GM19467 (cell line): ENCODE measurements at regions not wholly inside any gene's neighbourhood (a gene's known extent, or its start where the extent isn't known, plus 50 kb on each side); places are given as distances from the start of the nearest gene placed in this dataset.
A peak's percentile ranks its signal among the peaks of the same experiment; 100 is the strongest.
"Not testable (repeated sequence)": the region's sequence is repeated elsewhere in the genome, so short reads cannot be mapped to it uniquely, and the experiment has no call there.

Experiments
- ATAC-seq: cut with Tn5 transposase; IDR thresholded peaks from one replicate; pipeline ENCODE4 v1.9.1; 2021; ENCODE audit warnings: mild to moderate bottlenecking, moderate library complexity; ENCODE audit not compliant: unreplicated experiment

GRCh38 chr13:107690181-107690580 is 525.2 kb downstream of the LIG4 start:
- ATAC-seq: no peak

DNA sequence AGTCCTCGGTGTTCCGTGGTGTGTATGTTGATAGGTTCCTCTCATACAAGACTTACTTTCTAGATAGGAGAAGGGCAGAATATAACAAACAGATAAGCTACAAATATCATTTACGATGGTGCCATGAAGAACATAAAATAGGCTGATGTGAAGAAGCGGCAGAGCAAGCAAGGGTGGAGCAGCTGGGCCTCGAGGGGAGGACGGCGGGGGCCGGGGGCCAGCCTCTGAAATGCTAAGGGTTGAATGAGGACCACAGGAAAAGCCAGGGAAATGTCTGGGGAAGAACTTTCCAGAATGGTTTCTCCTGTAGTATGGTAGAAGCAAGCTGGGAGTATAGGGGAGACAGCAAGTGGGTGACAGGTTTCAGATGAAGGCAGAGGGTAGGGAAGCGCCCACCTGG is 529.5 kb downstream of the LIG4 start:
- no peak for ATAC-seq

- no peak for ATAC-seq
Measured at GRCh38 chr13:107681600-107681999, 533.7 kb downstream of the LIG4 start.

GRCh38 chr13:107680115-107680514 is 535.2 kb downstream of the LIG4 start:
- no peak for ATAC-seq

- ATAC-seq: no peak
Measured at GRCh38 chr13:107678075-107678689, 537.2 kb downstream of the LIG4 start.

DNA sequence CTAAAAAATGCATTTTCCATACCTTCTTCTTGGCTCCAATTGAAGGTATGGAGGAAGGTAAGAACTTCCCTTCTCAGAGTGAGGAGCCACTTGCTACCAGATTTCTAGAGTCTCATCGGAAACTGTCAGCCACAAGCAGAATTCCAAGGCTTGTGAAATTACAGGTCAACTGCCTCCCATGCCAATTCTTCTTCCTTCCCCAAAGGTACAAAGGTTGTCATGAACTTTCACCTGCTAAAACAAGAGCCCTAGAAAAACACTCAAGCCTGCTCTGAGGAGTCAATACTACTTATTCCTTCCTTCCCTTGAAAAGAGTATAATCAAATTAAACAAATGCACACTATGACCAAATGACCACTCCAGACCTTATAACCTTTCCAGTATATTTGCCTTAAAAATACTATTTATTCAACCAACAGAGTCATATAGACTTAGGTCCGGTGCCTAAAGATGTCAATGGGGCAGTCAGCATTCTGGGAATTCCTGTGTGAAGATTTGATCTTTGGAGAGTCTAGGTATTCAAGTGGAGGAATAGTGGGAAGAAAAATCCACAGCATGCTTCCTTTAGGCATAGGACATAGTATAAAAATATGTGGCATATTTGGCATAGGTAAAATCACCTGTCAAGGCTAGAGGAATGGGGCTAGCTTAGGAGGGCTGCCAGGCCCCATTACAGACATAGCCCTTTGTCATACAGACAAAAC is 539.3 kb downstream of the LIG4 start:
- no peak for ATAC-seq

DNA sequence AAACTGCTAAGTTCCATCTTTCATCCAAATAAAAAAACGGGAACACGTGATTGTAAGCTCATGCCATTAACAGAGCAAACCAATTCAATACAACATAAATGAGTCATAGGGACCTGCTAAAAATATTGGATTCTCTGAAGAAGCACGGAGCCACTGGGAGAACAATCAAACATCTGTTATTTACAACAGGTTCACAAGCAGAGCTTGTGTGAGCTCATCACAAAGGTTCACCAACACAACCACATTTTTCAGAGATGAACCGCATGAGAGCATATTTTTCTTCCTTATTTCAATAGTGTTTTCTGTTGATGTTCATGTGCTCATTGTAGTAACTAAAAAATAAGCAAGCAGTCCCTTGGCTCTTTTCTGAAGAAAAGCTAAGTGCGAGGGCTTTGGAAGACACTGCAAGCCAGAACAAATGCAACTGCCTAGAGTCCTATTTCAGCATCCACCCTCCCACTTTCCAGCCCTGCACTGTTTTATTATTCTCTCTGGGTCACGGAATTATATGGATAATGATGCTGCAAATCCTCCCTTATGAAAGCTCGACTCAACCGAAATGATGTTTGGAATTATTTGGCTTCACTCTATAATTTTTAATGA is 545.8 kb downstream of the LIG4 start:
- no peak for ATAC-seq

GRCh38 chr13:107665926-107666458 is 549.3 kb downstream of the LIG4 start:
- ATAC-seq: no peak

DNA sequence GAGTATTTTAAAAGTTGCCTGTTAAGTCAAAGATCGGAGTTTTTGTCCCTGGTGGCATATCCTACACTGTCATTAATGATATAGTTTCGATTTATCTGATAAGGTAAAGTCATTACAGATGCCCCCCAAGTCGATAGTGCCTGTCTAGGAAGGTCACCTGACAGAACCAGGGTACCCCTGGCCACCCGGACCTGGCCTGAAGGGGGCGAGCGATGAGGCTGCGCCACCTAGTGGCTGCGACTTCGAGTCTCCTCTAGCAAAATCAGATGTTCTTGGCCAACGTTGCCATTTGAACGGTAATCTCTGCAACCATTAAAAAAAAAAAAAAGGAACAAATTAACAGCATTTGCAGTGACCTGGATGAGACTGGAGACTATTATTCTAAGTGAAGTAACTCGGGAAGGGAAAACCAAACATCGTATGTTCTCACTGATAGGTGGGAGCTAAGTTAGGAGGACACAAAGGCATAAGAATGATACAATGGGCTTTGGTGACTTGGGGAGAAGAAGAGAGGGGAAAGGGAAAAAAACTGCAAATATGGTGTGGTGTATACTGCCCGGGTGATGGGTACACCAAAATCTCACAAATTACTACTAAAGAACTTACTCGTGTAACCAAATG is 565.1 kb downstream of the LIG4 start:
- peak; percentile 93 for ATAC-seq

DNA sequence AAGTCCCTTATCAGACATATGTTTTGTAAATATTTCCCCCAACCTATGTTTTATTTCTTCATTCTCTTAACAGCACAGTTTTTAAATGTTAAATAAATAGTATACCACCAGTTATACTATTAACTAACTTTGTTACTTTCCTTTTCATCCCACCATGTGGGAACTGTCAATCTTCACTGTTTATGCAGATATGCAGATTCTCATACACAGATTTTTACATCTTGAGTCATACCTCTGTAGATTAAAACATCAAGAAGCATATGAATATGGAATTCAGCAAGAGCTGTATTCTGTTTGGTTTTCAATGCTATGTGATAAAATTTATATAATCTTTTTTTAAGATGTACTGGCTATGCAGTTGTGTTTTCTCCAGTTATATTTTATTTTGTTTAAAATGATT is 566.3 kb downstream of the LIG4 start:
- ATAC-seq: no peak

DNA sequence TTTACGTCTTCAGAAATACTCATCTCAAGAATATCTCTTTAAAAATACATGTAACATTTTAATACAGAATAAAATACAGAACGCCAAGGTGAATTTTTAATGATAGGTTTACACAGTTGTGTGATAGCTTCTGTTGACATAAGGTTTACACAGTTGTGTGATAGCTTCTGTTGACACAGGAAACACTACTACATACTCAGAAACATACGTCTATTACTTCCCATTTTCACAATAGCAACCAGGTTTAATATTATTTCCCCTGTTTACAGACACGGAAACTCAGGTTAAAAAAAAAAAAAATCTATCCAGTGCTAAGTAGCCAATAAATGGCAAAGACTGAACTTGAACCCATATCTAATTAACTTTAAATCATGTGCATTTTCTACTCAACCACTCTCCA is 571.2 kb downstream of the LIG4 start:
- no peak for ATAC-seq

- ATAC-seq: no peak
Measured at GRCh38 chr13:107643615-107644014, 571.7 kb downstream of the LIG4 start.

GRCh38 chr13:107642831-107643230 is 572.5 kb downstream of the LIG4 start:
- ATAC-seq: no peak

DNA sequence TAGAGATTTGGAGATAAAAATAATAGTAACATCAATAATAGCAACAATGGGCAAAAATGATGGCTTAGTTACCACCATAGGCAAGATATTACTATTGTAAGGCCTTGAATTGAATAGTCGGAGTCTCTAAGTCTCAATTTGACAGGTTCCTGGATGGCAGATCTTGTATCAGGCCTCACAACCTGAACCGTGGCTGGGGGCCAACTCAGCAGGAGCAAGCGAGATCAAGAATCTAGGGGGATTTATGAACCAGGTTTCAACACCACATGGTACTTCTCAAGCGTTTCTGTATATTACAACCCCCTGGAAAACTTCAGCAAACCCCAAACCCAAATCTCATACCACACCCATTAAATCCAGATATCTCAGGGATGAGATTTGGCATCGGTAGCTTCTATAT is 573.8 kb downstream of the LIG4 start:
- no peak for ATAC-seq

- ATAC-seq: no peak
Measured at GRCh38 chr13:107625648-107626047, 589.7 kb downstream of the LIG4 start.

DNA sequence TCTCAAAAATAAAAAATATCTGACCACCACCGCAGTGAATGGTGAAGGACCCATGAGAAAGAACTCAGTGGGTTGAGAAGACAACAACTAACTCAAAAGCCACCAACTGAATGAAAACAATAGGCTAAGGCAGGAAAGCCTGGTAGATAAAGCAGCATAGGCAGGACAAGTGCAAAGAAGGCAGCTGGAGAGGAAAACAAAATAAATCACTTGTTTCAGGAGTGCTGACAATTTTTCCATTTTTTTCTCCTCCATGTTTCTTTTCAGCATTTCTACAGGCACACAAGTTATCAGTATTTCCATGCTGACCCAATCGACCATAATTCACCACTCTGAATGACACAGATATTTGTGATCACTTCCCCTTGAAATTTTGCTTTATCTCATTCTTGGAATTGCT is 597.8 kb downstream of the LIG4 start:
- no peak for ATAC-seq

- ATAC-seq: no peak
Measured at GRCh38 chr13:107612376-107612775, 603.0 kb downstream of the LIG4 start.

GRCh38 chr13:107608736-107609135 is 606.6 kb downstream of the LIG4 start:
- ATAC-seq: no peak

DNA sequence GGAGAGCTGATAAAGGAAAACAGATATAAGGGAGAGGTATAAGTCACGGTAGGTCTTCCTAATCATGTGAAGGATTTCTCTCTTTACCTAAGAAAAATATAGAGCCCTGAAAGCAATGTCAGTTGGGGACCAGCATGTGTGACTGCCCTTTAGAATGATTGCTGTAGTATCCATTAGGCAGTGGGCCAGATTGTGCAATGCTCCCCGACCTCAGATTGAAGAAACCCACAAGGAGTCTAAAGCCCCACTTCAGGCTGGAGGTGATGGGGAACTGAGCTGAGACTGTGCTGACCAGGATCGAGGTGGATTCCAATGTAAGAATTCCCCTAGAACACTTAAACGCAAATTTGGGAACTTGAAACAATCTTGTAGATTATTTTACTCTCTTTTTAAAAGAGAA is 614.4 kb downstream of the LIG4 start:
- no peak for ATAC-seq

DNA sequence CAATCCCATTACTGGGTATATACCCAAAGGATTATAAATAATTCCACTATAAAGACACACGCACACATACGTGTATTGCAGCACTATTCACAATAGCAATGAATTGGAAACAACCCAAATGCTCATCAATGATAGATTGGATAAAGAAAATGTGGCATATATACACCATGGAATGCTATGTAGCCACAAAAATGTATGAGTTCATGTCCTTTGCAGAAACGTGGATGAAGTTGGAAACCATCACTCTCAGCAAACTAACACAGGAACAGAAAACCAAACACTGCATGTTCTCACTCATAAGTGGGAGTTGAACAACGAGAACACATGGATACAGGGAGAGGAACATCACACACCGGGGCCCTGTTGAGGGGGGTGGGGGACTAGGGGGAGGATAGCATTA is 619.0 kb downstream of the LIG4 start:
- not testable (repeated sequence) for ATAC-seq

- no peak for ATAC-seq
Measured at GRCh38 chr13:107590556-107590955, 624.8 kb downstream of the LIG4 start.

GRCh38 chr13:107587681-107588080 is 627.7 kb downstream of the LIG4 start:
- no peak for ATAC-seq
